Activated CD8-positive, alpha-beta T cell treated with anti-CD3 and anti-CD28 coated beads for 36 hours (primary cell): ENCODE measurements at regions not wholly inside any gene's neighbourhood (a gene's known extent, or its start where the extent isn't known, plus 50 kb on each side); places are given as distances from the start of the nearest gene placed in this dataset.

ENCODE experiments used
- ATAC-seq: fragments of 200-7000 bp; cut with Tn5 transposase; one replicate; pipeline ENCODE4 v1.10.0; 2021; ENCODE audit warnings: mild to moderate bottlenecking, moderate library complexity
- CTCF ChIA-PET: fragments of 350-600 bp; sonication (Branson Sonifier 250); formaldehyde crosslinking; loops from one replicate; lab custom pipeline; 2021; ENCODE audit warnings: antibody characterized with exemption; lab: Charles Lee
- POLR2A ChIA-PET: fragments of 350-600 bp; sonication (Branson Sonifier 250); formaldehyde crosslinking; loops from one replicate; lab custom pipeline; 2021; ENCODE audit warnings: antibody characterized with exemption; lab: Charles Lee
- DNase-seq: peaks from one replicate; pipeline ENCODE4 v3.0.0-alpha.2; 2020
- H3K27ac Mint-ChIP-seq: one replicate; pipeline ENCODE4 v1.8.0; 2021; ENCODE audit warnings: mild to moderate bottlenecking, mixed read lengths
- H3K27me3 Mint-ChIP-seq: one replicate; pipeline ENCODE4 v1.8.0; 2021; ENCODE audit warnings: mixed read lengths
- H3K36me3 Mint-ChIP-seq: one replicate; pipeline ENCODE4 v1.8.0; 2021; ENCODE audit warnings: low read depth, mixed read lengths
- H3K4me1 Mint-ChIP-seq: one replicate; pipeline ENCODE4 v1.8.0; 2021; ENCODE audit warnings: low read depth, mixed read lengths
- H3K4me3 Mint-ChIP-seq: one replicate; pipeline ENCODE4 v1.8.0; 2021; ENCODE audit warnings: mild to moderate bottlenecking, moderate library complexity, mixed read lengths
- H3K9me3 Mint-ChIP-seq: one replicate; pipeline ENCODE4 v1.8.0; 2021; ENCODE audit warnings: mixed read lengths
- intact Hi-C: fragments of 100-400 bp; cut with micrococcal nuclease; formaldehyde crosslinking; loops from one replicate; pipeline ENCODE4 v1.10.0; 2022
- TF ChIP-seq, protein P1 (sequence below): fragments of 200-600 bp; IDR thresholded peaks from one replicate; pipeline ENCODE4 v1.8.0; 2022; ENCODE audit warnings: antibody characterized with exemption, mild to moderate bottlenecking

DNA sequence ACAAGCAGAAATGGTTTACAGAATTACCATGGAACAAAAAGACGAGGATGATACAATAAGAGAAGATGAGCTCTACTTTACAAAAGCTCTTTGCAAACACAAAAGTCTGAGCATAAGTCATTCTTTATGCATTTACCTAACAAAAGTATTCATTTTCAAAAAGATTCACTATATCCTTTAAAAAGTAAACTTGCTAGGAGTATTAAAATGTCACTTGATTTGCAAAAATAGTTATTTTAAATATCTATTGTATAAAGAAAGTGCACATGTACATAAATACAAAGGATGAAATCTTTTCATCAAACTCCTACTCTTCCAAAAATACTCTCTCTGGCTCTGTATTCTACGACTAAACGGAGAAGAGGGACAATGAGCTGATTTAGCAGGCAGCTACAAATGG is 146.4 kb upstream of the STEAP1 start:
- CTCF ChIA-PET = interaction anchor here (1.3 kb wide), 1 partner anchor 12 kb away, joined by 3 read pairs; no protein-coding TSS in a partner anchor
- TF ChIP-seq, protein P1, sequence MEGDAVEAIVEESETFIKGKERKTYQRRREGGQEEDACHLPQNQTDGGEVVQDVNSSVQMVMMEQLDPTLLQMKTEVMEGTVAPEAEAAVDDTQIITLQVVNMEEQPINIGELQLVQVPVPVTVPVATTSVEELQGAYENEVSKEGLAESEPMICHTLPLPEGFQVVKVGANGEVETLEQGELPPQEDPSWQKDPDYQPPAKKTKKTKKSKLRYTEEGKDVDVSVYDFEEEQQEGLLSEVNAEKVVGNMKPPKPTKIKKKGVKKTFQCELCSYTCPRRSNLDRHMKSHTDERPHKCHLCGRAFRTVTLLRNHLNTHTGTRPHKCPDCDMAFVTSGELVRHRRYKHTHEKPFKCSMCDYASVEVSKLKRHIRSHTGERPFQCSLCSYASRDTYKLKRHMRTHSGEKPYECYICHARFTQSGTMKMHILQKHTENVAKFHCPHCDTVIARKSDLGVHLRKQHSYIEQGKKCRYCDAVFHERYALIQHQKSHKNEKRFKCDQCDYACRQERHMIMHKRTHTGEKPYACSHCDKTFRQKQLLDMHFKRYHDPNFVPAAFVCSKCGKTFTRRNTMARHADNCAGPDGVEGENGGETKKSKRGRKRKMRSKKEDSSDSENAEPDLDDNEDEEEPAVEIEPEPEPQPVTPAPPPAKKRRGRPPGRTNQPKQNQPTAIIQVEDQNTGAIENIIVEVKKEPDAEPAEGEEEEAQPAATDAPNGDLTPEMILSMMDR = no peak
- H3K36me3 Mint-ChIP-seq = no peaks in the 10 kb centered on the region
- DNase-seq (no peak), ATAC-seq (no peak)
- H3K4me1 Mint-ChIP-seq = no peaks in the 10 kb centered on the region
- H3K9me3 Mint-ChIP-seq = no peaks in the 10 kb centered on the region
- H3K4me3 Mint-ChIP-seq = no peak overlapping the region
- intact Hi-C loops = no loop called here
- peaks cover 4% of the 10 kb centered on the region for H3K27me3 Mint-ChIP-seq
- POLR2A ChIA-PET = no interaction called here
- H3K27ac Mint-ChIP-seq = no peak overlapping the region

- H3K27me3 Mint-ChIP-seq = no peaks in the 10 kb centered on the region
These were observed 132.1 kb upstream of the STEAP1 start for GRCh38 chr7:90022213-90022612.

GRCh38 chr7:90025771-90026170 is 128.5 kb upstream of the STEAP1 start:
- CTCF ChIA-PET = no interaction called here
- DNase-seq (no peak), ATAC-seq (no peak)
- no peak overlapping the region for H3K27ac Mint-ChIP-seq
- H3K4me3 Mint-ChIP-seq = no peak overlapping the region
- peaks cover 6% of the 10 kb centered on the region for H3K9me3 Mint-ChIP-seq
- no peaks in the 10 kb centered on the region for H3K4me1 Mint-ChIP-seq
- TF ChIP-seq, protein P1 = no peak
- POLR2A ChIA-PET = no interaction called here
- intact Hi-C loops = no loop called here
- H3K27me3 Mint-ChIP-seq = no peaks in the 10 kb centered on the region
- no peaks in the 10 kb centered on the region for H3K36me3 Mint-ChIP-seq

More at GRCh38 chr7:90022213-90022612, 132.1 kb upstream of the STEAP1 start:
- intact Hi-C loops = no loop called here
- H3K36me3 Mint-ChIP-seq = no peaks in the 10 kb centered on the region
- ATAC-seq (no peak), DNase-seq (no peak)
- no peak overlapping the region for H3K4me3 Mint-ChIP-seq
- ChIA-PET CTCF (no interaction called here), POLR2A (no interaction called here)
- no peak overlapping the region for H3K27ac Mint-ChIP-seq
- TF ChIP-seq, protein P1 = no peak
- H3K4me1 Mint-ChIP-seq = no peaks in the 10 kb centered on the region
- H3K9me3 Mint-ChIP-seq = peaks cover 3% of the 10 kb centered on the region

GRCh38 chr7:90033850-90034249 is 120.4 kb upstream of the STEAP1 start:
- no peak overlapping the region for H3K27ac Mint-ChIP-seq
- TF ChIP-seq, protein P1 = no peak
- H3K4me1 Mint-ChIP-seq = no peaks in the 10 kb centered on the region
- no peak overlapping the region for H3K4me3 Mint-ChIP-seq
- POLR2A ChIA-PET = no interaction called here
- no peaks in the 10 kb centered on the region for H3K36me3 Mint-ChIP-seq
- H3K9me3 Mint-ChIP-seq = peaks cover 2% of the 10 kb centered on the region
- ATAC-seq (no peak), DNase-seq (no peak)
- no peaks in the 10 kb centered on the region for H3K27me3 Mint-ChIP-seq
- intact Hi-C loops = no loop called here
- CTCF ChIA-PET = no interaction called here

DNA sequence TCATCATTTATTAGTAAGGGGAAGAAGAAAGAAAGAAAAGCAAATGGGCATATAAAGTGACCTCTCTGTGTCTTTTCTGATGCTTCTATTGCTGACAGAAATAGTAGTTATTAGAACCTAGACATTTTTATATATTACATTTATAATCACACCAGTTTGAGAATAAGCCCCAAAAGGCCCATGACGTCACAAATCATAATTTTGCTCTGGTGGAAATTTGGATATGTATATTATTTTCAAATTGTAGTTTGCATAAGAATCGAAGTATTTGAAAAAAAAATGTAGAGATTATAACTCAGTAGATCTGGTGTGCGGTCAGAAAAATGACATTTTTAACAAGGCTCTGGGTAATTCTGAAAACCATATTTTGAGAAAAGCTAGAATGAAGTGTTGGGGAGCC is 101.2 kb upstream of the STEAP1 start:
- Mint-ChIP-seq H3K9me3 (peaks cover 4% of the 10 kb centered on the region), H3K4me1 (no peaks in the 10 kb centered on the region), H3K27me3 (no peaks in the 10 kb centered on the region), H3K36me3 (no peaks in the 10 kb centered on the region), H3K4me3 (no peak overlapping the region), H3K27ac (no peak overlapping the region)
- intact Hi-C loops = no loop called here
- ATAC-seq (no peak), DNase-seq (no peak)
- POLR2A ChIA-PET = interaction anchor here (0.7 kb wide), 1 partner anchor 239 kb away, joined by 3 read pairs; no protein-coding TSS in a partner anchor
- TF ChIP-seq, protein P1 = no peak
- CTCF ChIA-PET = no interaction called here
